ENCODE measurements at regions not wholly inside any gene's neighbourhood (a gene's known extent, or its start where the extent isn't known, plus 50 kb on each side); places are given as distances from the start of the nearest gene placed in this dataset.

DNA sequence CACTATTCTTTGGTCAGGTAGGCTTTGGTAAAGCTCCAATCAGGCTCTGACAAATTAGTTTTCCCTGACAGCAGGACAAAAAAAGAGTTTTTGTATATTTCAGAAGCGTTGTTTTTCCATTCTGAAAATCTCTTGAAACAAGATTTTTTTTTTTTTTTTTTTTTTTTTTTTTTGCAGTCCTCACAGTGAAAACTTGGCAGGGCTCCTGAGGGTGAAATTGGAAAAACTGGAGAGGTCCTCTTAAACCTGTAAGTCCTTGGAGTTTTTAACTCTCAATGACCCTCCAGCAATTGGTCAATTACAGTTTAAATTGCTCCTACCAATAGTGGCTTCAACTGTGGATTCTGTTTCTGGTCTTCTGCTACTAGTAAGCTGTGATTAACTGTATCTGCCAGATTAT, 244.5 kb upstream of the PKDCC start:
- DNase-seq (ENCODE audit: extremely low read depth in 1 of 2, low read depth in 1 of 2) = no peak

DNA sequence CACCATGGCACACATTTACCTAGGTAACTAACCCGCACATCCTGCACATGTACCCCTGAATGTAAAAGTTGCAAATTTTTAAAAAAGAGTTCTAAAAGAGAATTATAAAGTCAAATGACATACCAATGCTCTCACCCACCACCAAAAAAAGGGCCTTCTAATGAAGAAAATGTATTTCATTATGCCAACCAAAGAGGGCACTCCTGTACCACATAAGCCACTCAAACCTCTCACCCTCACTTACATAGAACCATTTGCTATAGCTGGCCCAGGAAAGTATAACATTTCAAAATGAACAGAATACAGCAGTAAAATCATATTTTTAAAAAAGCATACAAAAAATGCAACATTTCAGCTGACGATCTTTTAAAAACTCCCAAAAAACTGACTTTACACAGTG, 241.5 kb upstream of the PKDCC start:
- no peak for DNase-seq (ENCODE audit: extremely low read depth in 1 of 2, low read depth in 1 of 2)

DNA sequence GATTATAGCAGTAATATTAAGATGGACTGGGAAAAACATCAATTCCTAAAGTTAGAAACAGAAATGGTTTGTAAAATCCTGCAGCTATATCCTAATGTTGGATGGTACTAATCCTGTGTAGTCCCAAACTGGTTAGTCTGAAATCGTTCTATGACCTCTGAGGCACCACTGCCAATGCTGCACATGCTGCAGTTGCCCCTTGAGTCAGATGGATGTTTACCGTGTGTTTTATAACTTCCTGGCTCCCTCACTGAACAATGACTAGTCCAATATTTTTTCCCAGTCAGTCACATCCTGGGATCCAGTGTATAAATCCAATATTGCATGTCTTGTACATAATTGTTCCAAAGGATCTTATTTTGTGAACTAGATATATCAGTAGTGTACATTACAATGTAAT, 226.7 kb upstream of the PKDCC start:
- no peak for DNase-seq (ENCODE audit: extremely low read depth in 1 of 2, low read depth in 1 of 2)

GRCh38 chr2:41826921-41827320, 220.9 kb upstream of the PKDCC start:
- DNase-seq (ENCODE audit: extremely low read depth in 1 of 2, low read depth in 1 of 2) = no peak

DNA sequence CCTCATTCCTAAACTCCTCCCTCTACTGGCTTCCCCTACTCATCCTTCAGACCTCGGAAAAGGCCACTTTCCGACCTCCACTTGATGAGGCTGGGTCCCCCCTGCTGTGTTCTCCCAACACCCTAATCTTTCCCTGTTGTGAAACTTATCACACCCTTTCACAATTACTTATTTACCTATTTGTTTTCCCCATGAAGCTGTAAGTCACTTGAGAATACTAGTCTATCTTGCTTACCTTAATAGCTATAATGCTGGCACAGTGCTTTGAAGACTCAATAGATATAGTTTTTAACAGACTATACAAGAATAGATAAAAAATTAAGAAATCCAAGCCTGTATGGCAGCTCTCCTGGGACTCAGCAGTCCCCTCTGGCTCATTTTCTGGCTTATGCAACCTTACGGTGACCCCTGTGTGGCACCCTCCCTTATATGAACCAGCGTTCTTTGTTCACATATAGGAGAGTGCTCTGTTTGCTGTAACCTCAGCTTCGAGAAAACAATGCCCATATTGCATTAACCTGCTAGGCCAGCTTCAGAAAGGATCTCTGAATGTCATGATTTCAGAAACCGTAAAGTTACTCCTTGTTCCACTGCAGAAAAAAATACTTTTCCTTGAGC, 220.4 kb upstream of the PKDCC start:
- no peak for DNase-seq (ENCODE audit: extremely low read depth in 1 of 2, low read depth in 1 of 2)

DNA sequence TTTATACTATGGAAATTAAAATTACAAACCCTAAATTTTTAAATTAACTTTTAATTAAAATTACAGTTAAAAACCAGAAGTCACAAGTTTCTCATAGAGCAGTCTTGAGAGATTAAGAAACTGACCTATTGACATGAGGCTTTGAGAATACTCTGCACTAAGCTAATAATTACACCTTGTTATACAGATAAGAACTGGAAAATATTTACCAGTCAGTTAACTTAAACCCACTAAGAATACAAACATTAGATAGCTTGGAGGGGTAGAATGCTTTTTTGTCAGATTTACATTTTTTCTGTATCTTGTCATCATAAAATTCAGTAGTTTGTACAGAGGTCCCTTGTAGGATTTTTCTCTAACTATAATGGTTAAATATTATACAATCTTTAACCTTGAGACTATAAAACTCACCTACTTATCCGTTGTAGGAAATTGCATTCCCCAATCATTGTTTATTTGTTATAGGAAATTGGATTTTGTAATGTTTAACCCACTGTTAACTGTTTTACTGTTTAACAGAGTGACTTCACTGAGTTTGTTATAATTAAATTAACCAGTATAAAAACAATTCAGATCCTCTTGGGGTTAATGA, 219.7 kb upstream of the PKDCC start:
- DNase-seq (ENCODE audit: extremely low read depth in 1 of 2, low read depth in 1 of 2) = no peak

DNA sequence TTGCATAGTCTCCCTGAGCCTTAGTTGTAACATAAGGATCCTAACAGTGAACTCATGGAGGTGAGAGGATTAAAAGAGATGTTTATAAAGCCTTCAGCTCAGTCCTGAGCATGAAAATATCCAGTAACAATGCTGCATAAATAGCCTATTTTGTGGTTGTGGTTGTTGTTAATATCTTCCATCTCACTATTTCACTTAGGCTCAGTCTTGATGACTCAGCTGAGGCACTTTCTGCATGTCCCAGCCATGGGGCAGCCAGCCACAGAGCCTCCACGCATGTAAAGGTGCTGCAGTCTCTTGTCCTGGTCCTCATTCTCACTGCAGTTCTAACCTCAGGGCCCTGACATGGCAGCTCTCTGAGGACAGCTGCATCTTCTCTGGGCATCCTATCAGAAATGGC, 218.8 kb upstream of the PKDCC start:
- DNase-seq (ENCODE audit: extremely low read depth in 1 of 2, low read depth in 1 of 2) = no peak

DNA sequence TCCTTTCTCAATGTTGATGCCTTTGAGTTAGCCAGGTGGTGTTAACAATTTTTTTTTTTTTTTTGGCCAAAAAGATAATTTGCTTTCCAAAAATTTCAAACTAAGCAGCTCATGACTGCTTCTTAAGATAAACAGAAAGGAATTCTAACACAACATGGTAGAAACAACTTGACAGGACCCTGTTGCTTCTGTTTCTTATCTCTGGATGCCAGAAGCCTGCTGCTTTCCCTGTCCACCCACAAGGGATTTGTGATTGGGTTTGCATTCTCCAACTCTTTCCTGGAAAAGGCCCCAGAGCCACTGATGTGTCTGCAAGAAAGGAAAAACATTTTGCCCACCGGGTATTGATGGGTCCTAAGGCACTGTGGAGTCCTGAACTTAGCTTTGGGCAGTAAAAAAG, 217.2 kb upstream of the PKDCC start:
- no peak for DNase-seq (ENCODE audit: extremely low read depth in 1 of 2, low read depth in 1 of 2)

GRCh38 chr2:41832218-41832617, 215.6 kb upstream of the PKDCC start:
- DNase-seq (ENCODE audit: extremely low read depth in 1 of 2, low read depth in 1 of 2) = no peak

- no peak for DNase-seq (ENCODE audit: extremely low read depth in 1 of 2, low read depth in 1 of 2)
Measured at GRCh38 chr2:41835401-41835800, 212.4 kb upstream of the PKDCC start.

DNA sequence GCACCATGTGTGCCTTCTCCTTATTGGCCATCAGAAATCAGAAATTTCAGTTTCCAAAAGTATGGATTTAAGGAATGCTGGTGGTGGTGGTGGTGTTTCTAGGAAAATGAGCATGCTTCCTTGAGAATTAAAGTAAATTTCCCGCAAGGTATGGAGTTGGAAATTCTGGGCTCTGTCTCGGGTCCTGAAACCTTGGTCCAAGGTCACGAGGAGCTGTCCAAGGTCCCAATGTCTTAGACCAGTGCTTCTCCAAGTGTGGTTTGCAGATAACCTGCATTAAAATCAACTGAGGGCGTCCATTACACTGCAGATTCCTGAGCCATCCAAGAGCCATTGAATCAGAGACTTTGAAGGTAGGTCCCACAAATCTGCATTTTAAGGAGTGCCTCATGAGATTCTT, 210.9 kb upstream of the PKDCC start:
- DNase-seq (ENCODE audit: extremely low read depth in 1 of 2, low read depth in 1 of 2) = no peak

DNA sequence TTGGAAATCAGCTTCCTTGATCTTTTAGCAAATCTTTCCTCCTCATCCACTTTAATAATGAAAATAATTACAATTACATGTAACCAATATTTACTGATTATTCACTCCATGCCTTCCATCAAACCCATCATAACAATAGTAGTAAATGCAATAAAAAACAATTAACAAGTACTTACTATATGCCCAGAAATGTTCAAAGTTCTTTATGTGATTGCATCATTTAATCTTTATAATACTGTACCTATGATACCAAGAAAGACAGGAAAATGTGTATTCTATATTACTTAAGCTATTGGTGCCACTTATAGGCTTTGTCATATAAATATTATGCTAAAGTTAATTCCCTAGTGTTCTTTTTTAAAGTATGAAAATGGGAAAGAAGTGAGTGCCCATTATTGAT, 210.2 kb upstream of the PKDCC start:
- no peak for DNase-seq (ENCODE audit: extremely low read depth in 1 of 2, low read depth in 1 of 2)

- peak; percentile 87 to 94 for DNase-seq (ENCODE audit: extremely low read depth in 1 of 2, low read depth in 1 of 2)
Measured at GRCh38 chr2:41840702-41841551, 206.9 kb upstream of the PKDCC start.

- DNase-seq (ENCODE audit: extremely low read depth in 1 of 2, low read depth in 1 of 2) = no peak
Measured at GRCh38 chr2:41846962-41847361, 200.9 kb upstream of the PKDCC start.

- DNase-seq (ENCODE audit: extremely low read depth in 1 of 2, low read depth in 1 of 2) = no peak
Measured at GRCh38 chr2:41847744-41848441, 199.9 kb upstream of the PKDCC start.

DNA sequence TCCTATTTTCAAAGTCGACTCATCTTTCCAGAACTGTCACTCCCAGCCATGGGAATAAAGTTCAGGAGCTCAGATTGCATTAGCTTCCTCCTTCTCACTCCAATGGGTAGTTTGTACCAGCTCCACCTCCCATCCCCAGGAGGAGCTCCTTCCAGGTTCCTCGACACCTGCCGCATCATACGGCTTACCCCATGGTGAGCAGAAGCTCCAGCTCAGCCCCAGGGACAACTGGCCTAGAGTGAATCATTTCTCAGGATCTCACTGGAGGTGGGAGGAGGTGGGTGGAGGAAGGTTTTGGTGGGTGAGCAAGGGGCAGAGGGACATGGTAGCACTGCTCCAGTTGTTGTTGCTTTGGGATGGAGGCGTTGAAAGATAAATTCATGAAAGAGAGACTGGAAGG, 196.3 kb upstream of the PKDCC start:
- DNase-seq (ENCODE audit: extremely low read depth in 1 of 2, low read depth in 1 of 2) = no peak

DNA sequence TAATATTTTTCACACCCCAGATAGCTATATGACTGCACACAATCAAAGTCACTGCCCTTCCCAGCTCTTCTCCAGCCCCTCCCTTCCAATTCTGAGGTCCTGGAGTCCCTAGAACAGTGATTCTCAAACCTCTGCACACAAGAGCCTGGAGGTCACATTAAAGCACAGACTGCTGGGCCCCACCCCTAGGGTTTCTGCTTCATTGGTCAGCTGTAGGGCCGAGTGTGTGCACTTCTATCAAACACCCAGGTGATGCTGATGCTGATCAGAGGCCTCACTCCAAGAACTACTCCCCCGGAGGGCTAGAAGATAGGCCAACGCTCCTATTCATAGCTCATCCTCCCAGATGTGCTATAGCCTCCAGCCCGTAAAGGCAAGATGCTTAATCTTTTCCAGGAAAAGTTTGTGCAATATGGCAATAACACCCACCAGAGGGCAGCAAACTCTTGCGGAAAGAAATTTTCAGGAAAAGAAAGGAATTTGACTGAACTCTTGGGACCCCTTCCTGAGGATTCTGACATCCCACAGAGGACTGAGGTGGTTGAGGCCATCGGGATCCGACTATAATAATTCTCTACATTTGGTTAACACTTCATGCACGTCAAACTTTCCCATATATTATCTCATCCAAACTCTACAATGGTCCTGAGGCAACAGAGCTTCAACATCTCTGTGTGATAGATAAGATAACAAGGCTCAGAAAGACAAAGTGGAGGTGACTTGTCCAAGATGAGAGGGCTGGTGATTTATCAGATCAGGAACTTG, 194.2 kb upstream of the PKDCC start:
- no peak for DNase-seq (ENCODE audit: extremely low read depth in 1 of 2, low read depth in 1 of 2)

DNA sequence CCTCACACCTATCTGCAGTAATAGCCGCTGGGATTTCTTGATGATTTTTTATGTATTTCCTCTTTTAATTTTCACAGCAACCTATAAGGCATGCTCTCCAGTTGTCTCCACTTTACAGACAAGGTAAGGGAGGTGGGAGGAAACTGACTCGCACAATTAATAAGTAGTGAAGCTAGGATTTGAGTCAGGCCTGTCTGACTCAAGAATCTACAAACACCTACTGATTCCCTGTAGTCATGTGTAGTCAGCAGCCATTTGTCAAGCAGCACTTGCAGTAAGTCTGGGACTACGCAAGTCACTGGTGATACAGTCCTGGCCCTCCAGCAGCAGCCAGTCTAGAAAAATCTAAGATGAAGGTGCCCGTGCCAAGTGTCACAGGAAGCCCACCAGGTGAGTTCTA, 193.6 kb upstream of the PKDCC start:
- DNase-seq (ENCODE audit: extremely low read depth in 1 of 2, low read depth in 1 of 2) = peak in 1 of 2 donors; percentile 12

DNA sequence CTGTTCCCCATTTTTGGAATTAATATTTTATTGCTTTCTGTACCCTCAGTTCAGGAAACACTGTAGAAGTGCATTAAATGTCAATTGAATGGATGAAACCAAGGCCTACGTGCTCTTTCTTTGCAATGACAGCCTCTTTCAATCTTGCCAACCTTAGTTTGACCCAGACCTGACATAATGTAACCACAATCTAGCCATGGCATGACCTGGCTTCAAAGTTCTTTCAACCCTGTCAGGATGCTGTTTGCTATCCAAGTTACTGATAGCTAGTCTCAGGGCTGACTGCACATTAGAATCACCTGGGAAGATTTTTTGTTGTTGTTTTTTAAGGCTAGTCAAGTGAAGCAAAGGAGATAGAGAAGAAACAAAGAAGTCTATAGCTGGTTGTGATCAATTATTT, 190.9 kb upstream of the PKDCC start:
- DNase-seq (ENCODE audit: extremely low read depth in 1 of 2, low read depth in 1 of 2) = no peak

DNA sequence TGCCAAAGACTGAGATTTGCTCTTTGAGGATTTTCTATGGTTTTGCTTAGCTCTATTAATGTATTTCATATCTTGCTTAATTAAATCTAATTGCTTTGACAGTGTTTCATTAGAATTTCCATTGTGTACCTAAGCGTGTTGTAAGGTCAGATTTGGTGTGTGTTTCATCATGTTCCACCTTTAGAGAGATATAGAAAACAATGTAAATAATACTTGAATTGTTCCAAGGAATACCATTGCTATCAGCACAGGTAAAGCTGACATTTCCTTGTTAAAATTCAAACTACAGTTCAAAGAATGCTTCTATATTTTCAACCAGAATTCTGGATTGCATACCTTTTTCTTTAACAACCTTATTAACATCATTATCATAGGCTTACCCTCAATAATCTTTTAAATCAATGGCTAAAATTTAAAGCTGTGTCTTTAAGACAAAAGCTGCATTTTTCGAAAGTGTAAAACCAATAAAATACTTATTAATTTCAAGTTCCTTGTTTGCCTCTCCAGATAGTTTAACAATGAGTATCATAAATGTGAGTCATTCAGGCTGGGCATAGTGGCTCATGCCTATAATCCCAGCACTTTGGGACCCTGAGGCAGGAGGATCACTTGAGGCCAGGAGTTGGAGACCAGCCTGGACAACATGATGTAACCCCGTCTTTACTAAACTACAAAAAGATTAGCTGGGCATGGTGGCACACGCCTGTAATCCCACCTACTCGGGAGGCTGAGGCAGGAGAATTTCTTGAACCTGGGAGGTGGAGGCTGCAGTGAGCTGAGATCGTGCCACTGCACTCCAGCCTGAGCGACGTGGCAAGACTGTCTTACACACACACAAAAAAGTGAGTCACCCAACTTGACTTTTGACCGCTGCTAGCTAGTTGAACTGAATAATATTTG, 188.0 kb upstream of the PKDCC start:
- DNase-seq (ENCODE audit: extremely low read depth in 1 of 2, low read depth in 1 of 2) = no peak
